SK-N-SH treated with all-trans-retinoic acid at 6 μM for 48 hours (cell line): ENCODE measurements at regions not wholly inside any gene's neighbourhood (a gene's known extent, or its start where the extent isn't known, plus 50 kb on each side); places are given as distances from the start of the nearest gene placed in this dataset.

Experiments
- CREB5 ChIP-seq: fragments of 250-450 bp; sonication (Bioruptor Pico); IDR thresholded peaks from 2 replicates; pipeline ENCODE4 v1.5.1; 2020; ENCODE audit warnings: low read depth, mild to moderate bottlenecking, moderate library complexity
- CSDC2 ChIP-seq: fragments of 250-450 bp; sonication (Bioruptor Pico); IDR thresholded peaks from 2 replicates; pipeline ENCODE4 v1.5.0; 2020; ENCODE audit warnings: mild to moderate bottlenecking, moderate library complexity
- OSR1 ChIP-seq: fragments of 250-450 bp; sonication (Bioruptor Pico); IDR thresholded peaks from 2 replicates; pipeline ENCODE4 v1.8.0; 2022; ENCODE audit warnings: moderate library complexity, mild to moderate bottlenecking, inconsistent platforms
- PATZ1 ChIP-seq: fragments of 250-450 bp; sonication (Bioruptor Pico); IDR thresholded peaks from 2 replicates; pipeline ENCODE4 v1.8.0; 2020; ENCODE audit warnings: mild to moderate bottlenecking, moderate library complexity, borderline replicate concordance
- PPARA ChIP-seq: fragments of 250-450 bp; sonication (Bioruptor Pico); IDR thresholded peaks from 2 replicates; pipeline ENCODE4 v1.5.0; 2020; ENCODE audit warnings: mild to moderate bottlenecking, borderline replicate concordance
- RARB ChIP-seq: fragments of 250-450 bp; sonication (Bioruptor Pico); IDR thresholded peaks from 2 replicates; pipeline ENCODE4 v1.8.0; 2021; ENCODE audit warnings: mild to moderate bottlenecking, moderate library complexity
- TCF4 ChIP-seq: fragments of 250-450 bp; sonication (Bioruptor Pico); IDR thresholded peaks from 2 replicates; pipeline ENCODE4 v1.8.0; 2021; ENCODE audit warnings: mild to moderate bottlenecking, moderate library complexity, borderline replicate concordance
- TSHZ2 ChIP-seq: fragments of 250-450 bp; sonication (Bioruptor Pico); IDR thresholded peaks from 2 replicates; pipeline ENCODE4 v1.5.0; 2020; ENCODE audit warnings: mild to moderate bottlenecking, moderate library complexity
- ZFP3 ChIP-seq: fragments of 250-450 bp; sonication (Bioruptor Pico); IDR thresholded peaks from 2 replicates; pipeline ENCODE4 v1.5.0; 2020; ENCODE audit warnings: mild to moderate bottlenecking, moderate library complexity
- ZFP30 ChIP-seq: fragments of 450-650 bp; formaldehyde crosslinking; IDR thresholded peaks from 2 replicates; pipeline ENCODE4 v1.5.0; 2022; ENCODE audit warnings: mild to moderate bottlenecking, moderate library complexity
- ZNF565 ChIP-seq: fragments of 450-650 bp; formaldehyde crosslinking; conservative IDR thresholded peaks from 2 replicates; pipeline ENCODE4 v1.5.0; 2020; ENCODE audit warnings: low read depth, mild to moderate bottlenecking, moderate library complexity
- ZNF70 ChIP-seq: fragments of 450-650 bp; formaldehyde crosslinking; IDR thresholded peaks from 2 replicates; pipeline ENCODE4 v1.5.0; 2020; ENCODE audit warnings: mild to moderate bottlenecking, moderate library complexity
- TF ChIP-seq, protein P1 (sequence below): fragments of 250-450 bp; sonication (Bioruptor Pico); IDR thresholded peaks from 2 replicates; pipeline ENCODE4 v1.8.0; 2021; ENCODE audit warnings: low read depth, mild to moderate bottlenecking, moderate library complexity, borderline replicate concordance

GRCh38 chr4:158315706-158316105 is 105.4 kb downstream of the TMEM144 start:
- no peak for TF ChIP-seq PATZ1 (CRISPR knock-in tag)
- no peak for TF ChIP-seq TSHZ2 (CRISPR knock-in tag)
- no peak for TF ChIP-seq OSR1 (CRISPR knock-in tag)
- TF ChIP-seq ZFP30 (CRISPR knock-in tag), result no peak
- no peak for TF ChIP-seq TCF4
- TF ChIP-seq, protein P1, sequence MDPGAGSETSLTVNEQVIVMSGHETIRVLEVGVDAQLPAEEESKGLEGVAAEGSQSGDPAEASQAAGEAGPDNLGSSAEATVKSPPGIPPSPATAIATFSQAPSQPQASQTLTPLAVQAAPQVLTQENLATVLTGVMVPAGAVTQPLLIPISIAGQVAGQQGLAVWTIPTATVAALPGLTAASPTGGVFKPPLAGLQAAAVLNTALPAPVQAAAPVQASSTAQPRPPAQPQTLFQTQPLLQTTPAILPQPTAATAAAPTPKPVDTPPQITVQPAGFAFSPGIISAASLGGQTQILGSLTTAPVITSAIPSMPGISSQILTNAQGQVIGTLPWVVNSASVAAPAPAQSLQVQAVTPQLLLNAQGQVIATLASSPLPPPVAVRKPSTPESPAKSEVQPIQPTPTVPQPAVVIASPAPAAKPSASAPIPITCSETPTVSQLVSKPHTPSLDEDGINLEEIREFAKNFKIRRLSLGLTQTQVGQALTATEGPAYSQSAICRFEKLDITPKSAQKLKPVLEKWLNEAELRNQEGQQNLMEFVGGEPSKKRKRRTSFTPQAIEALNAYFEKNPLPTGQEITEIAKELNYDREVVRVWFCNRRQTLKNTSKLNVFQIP (CRISPR knock-in tag), result no peak
- no peak for TF ChIP-seq CREB5 (CRISPR knock-in tag)
- no peak for TF ChIP-seq ZFP3 (CRISPR knock-in tag)
- no peak for TF ChIP-seq ZNF565 (CRISPR knock-in tag)
- no peak for TF ChIP-seq ZNF70
- TF ChIP-seq RARB (CRISPR knock-in tag), result no peak
- TF ChIP-seq PPARA (CRISPR knock-in tag), result no peak
- no peak for TF ChIP-seq CSDC2
